Bronchial epithelial cell (primary cell): ENCODE measurements at regions not wholly inside any gene's neighbourhood (a gene's known extent, or its start where the extent isn't known, plus 50 kb on each side); places are given as distances from the start of the nearest gene placed in this dataset.
A peak's percentile ranks its signal among the peaks of the same experiment; 100 is the strongest.

Experiments used
- DNase-seq: peaks from one replicate; pipeline ENCODE4 v3.0.0-alpha.2; 2010; ENCODE audit warnings: low read depth
- FAIRE-seq: peaks from 2 replicates; lab custom pipeline; 2011; peaks lifted over from hg19 to GRCh38; lab: Jason Lieb, UNC
- H3K27me3 ChIP-seq: 2 replicates; pipeline ENCODE4 v1.5.1; 2011; ENCODE audit warnings: low read length; ENCODE audit not compliant: control insufficient read depth, insufficient read depth
- H3K36me3 ChIP-seq: 2 replicates; pipeline ENCODE4 v1.5.1; 2011; ENCODE audit warnings: low read length; ENCODE audit not compliant: control insufficient read depth, insufficient read depth
- H3K4me3 ChIP-seq: 2 replicates; pipeline ENCODE4 v1.5.1; 2011; ENCODE audit warnings: mild to moderate bottlenecking, low read depth, low read length, control low read depth
- CTCF ChIP-seq: IDR thresholded peaks from 2 replicates; pipeline ENCODE4 v1.5.1; 2011; ENCODE audit warnings: mild to moderate bottlenecking, moderate library complexity, low read length, control low read depth, inconsistent platforms; ENCODE audit not compliant: insufficient read depth, severe bottlenecking

GRCh38 chr1:56415720-56416119 is 163.6 kb downstream of the PLPP3 start:
- FAIRE-seq = no peak
- Histone ChIP-seq H3K36me3 (no peaks in the 10 kb centered on the region), H3K27me3 (peaks cover 12% of the 10 kb centered on the region), H3K4me3 (no peak overlapping the region)
- no peak for TF ChIP-seq CTCF
- DNase-seq = no peak

GRCh38 chr1:56415258-56415657 is 164.1 kb downstream of the PLPP3 start:
- Histone ChIP-seq H3K36me3 (no peaks in the 10 kb centered on the region), H3K4me3 (no peak overlapping the region), H3K27me3 (peaks cover 12% of the 10 kb centered on the region)
- DNase-seq = no peak
- FAIRE-seq = no peak
- TF ChIP-seq CTCF = no peak

GRCh38 chr1:56414728-56415224 is 164.6 kb downstream of the PLPP3 start:
- DNase-seq (peak; percentile 85), FAIRE-seq (no peak)
- no peaks in the 10 kb centered on the region for H3K36me3 ChIP-seq
- TF ChIP-seq CTCF = no peak
- H3K27me3 ChIP-seq = peaks cover 12% of the 10 kb centered on the region
- H3K4me3 ChIP-seq = no peak overlapping the region

DNA sequence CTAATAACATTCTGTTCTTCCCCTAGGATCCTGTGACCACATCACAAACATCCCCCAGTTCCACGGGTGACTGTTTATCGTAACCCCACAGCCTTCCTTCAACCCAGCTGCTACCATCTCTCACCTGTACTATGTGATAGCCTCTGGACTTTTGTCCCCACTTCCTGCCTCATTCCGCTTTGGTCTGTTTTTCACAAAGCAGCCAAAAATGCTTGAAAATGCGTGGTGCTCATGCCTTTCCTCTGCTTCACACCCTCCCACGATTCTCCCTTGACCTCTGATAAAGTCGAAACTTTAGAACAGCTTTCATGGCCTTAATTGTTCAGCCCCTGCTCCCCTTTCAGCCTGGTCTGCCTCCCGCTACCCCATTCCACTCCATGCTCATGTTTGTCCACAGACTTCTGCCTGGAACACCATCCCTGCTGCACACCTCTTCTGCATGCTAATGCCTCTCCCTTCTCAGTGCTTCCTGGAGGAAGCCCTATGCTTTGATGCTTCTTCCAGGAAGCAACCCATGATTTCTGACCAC is 165.6 kb downstream of the PLPP3 start:
- Histone ChIP-seq H3K36me3 (no peaks in the 10 kb centered on the region), H3K27me3 (peaks cover 12% of the 10 kb centered on the region), H3K4me3 (no peak overlapping the region)
- TF ChIP-seq CTCF = no peak
- no peak for DNase-seq
- FAIRE-seq = no peak

GRCh38 chr1:56411484-56412180 is 167.7 kb downstream of the PLPP3 start:
- Histone ChIP-seq H3K27me3 (peaks cover 12% of the 10 kb centered on the region), H3K4me3 (no peak overlapping the region), H3K36me3 (no peaks in the 10 kb centered on the region)
- no peak for TF ChIP-seq CTCF
- no peak for DNase-seq
- FAIRE-seq = no peak

GRCh38 chr1:56411021-56411420 is 168.3 kb downstream of the PLPP3 start:
- DNase-seq (no peak), FAIRE-seq (no peak)
- Histone ChIP-seq H3K4me3 (no peak overlapping the region), H3K36me3 (no peaks in the 10 kb centered on the region), H3K27me3 (peaks cover 12% of the 10 kb centered on the region)
- TF ChIP-seq CTCF = no peak
